ENCODE measurements at regions not wholly inside any gene's neighbourhood (a gene's known extent, or its start where the extent isn't known, plus 50 kb on each side); places are given as distances from the start of the nearest gene placed in this dataset.

DNA sequence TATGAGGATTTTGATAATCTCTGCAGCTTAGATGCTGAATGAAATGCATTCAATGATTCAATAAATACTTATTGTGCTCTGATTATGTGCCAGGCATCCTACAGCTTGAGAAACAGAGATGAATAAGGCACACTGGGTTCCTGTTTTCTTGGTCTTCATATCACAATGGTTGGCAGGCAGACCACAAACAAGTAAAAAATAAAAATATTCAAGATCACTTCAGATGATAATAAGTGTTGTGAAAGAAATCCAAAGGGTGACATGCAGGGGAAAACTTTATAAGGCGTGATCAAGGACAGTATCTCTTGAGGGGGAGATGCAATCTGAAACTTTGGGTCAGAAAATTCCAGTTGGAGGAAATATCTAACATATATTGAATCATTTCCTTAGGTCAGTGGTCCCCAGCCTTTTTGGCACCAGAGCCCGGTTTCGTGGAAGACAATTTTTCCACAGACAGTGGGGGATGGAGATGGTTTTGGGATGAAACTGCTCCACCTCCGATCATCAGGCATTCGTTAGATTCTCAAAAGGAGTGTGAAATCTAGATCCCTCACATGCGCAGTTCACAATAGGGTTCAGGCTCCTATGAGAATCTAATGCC lies 73.7 kb upstream of the RAP1B start:
- CTCF ChIA-PET: no interaction called here
- POLR2A ChIA-PET: interaction anchor here (1.7 to 2.8 kb wide), 3 partner anchors 57 to 76 kb away, joined by 4 to 81 read pairs (median 13); partner anchors contain the start of gene RAP1B

DNA sequence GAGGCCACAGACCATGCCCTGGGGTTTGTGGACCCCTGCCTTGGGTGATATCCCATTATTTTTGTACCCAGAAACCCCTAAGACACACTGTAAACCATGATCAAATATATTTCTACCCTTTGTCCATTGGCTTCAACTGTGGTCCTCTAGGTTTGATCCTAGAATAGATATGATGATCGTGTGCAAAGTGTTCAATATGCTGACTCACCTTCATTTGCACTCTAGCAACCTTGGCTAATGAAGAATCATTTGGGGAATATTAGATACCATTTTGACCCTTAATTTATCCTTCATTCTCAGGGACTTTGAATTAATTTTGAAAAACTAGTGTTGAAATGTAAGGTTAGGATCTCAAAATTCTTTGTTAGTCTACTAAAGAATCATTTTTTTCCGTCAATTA lies 73.1 kb upstream of the RAP1B start:
- peaks cover 16% of the 10 kb centered on the region for H3K4me1 ChIP-seq (ENCODE audit: insufficient read depth, low read length)
- TF ChIP-seq, protein P1, sequence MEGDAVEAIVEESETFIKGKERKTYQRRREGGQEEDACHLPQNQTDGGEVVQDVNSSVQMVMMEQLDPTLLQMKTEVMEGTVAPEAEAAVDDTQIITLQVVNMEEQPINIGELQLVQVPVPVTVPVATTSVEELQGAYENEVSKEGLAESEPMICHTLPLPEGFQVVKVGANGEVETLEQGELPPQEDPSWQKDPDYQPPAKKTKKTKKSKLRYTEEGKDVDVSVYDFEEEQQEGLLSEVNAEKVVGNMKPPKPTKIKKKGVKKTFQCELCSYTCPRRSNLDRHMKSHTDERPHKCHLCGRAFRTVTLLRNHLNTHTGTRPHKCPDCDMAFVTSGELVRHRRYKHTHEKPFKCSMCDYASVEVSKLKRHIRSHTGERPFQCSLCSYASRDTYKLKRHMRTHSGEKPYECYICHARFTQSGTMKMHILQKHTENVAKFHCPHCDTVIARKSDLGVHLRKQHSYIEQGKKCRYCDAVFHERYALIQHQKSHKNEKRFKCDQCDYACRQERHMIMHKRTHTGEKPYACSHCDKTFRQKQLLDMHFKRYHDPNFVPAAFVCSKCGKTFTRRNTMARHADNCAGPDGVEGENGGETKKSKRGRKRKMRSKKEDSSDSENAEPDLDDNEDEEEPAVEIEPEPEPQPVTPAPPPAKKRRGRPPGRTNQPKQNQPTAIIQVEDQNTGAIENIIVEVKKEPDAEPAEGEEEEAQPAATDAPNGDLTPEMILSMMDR (IDR thresholded peaks at IDR 0.05): no peak
- Mint-ChIP-seq H3K4me3 (no peak overlapping the region), H3K27me3 (no peaks in the 10 kb centered on the region), H3K36me3 (ENCODE audit: low read depth) (peaks cover 7% of the 10 kb centered on the region), H3K9me3 (peaks cover 7% of the 10 kb centered on the region), H3K27ac (peak overlapping the region; percentile 76), H3K4me1 (ENCODE audit: low read depth) (peaks cover 68% of the 10 kb centered on the region)
- no peak overlapping the region for H3K4me3 ChIP-seq (ENCODE audit: low read length)
- ATAC-seq (ENCODE audit: poor library complexity) (no peak), DNase-seq (no peak)
- H3K27me3 ChIP-seq (ENCODE audit: control insufficient read depth in 1 of 2, insufficient read depth in 2 of 2, low read length in 2 of 2): no peaks in the 10 kb centered on the region
- H3K27ac ChIP-seq (ENCODE audit: low read depth in 1 of 2, low read length in 2 of 2): no peak overlapping the region
- ChIA-PET POLR2A (interaction anchor here (1.6 to 2.8 kb wide), 6 partner anchors 54 to 270 kb away, joined by 4 to 81 read pairs (median 10); partner anchors contain the start of genes MDM2 and RAP1B), CTCF (no interaction called here)
- no peaks in the 10 kb centered on the region for H3K36me3 ChIP-seq (ENCODE audit: insufficient read depth, low read length)
- intact Hi-C loops (cut with DNase I, micrococcal nuclease): loop anchor here in 1 of 2 experiments (5.0 kb wide), 1 partner anchor 55 kb away; no protein-coding TSS in a partner anchor
- peaks cover 7 to 8% of the 10 kb centered on the region in 2 experiments for H3K9me3 ChIP-seq (ENCODE audit: control insufficient read depth in 1 of 2, insufficient read depth in 1 of 2, low read length in 2 of 2)

More for the DNA sequence above, 73.7 kb upstream of the RAP1B start:
- Mint-ChIP-seq H3K9me3 (peaks cover 7% of the 10 kb centered on the region), H3K4me1 (ENCODE audit: low read depth) (peaks cover 63% of the 10 kb centered on the region), H3K36me3 (ENCODE audit: low read depth) (peaks cover 7% of the 10 kb centered on the region), H3K4me3 (peak overlapping the region; percentile 14), H3K27ac (peak overlapping the region; percentile 76), H3K27me3 (no peaks in the 10 kb centered on the region)
- TF ChIP-seq, protein P1 (IDR thresholded peaks at IDR 0.05): no peak
- DNase-seq (peak in 1 of 14 experiments; percentile 26), ATAC-seq (ENCODE audit: poor library complexity) (no peak)
- Histone ChIP-seq H3K4me3 (ENCODE audit: low read length) (no peak overlapping the region), H3K9me3 (ENCODE audit: control insufficient read depth in 1 of 2, insufficient read depth in 1 of 2, low read length in 2 of 2) (peaks cover 7 to 8% of the 10 kb centered on the region in 2 experiments), H3K36me3 (ENCODE audit: insufficient read depth, low read length) (no peaks in the 10 kb centered on the region), H3K27me3 (ENCODE audit: control insufficient read depth in 1 of 2, insufficient read depth in 2 of 2, low read length in 2 of 2) (no peaks in the 10 kb centered on the region), H3K27ac (ENCODE audit: low read depth in 1 of 2, low read length in 2 of 2) (no peak overlapping the region), H3K4me1 (ENCODE audit: insufficient read depth, low read length) (peaks cover 16% of the 10 kb centered on the region)
- intact Hi-C loops (cut with DNase I, micrococcal nuclease): loop anchor here in 1 of 2 experiments (5.0 kb wide), 1 partner anchor 55 kb away; no protein-coding TSS in a partner anchor

DNA sequence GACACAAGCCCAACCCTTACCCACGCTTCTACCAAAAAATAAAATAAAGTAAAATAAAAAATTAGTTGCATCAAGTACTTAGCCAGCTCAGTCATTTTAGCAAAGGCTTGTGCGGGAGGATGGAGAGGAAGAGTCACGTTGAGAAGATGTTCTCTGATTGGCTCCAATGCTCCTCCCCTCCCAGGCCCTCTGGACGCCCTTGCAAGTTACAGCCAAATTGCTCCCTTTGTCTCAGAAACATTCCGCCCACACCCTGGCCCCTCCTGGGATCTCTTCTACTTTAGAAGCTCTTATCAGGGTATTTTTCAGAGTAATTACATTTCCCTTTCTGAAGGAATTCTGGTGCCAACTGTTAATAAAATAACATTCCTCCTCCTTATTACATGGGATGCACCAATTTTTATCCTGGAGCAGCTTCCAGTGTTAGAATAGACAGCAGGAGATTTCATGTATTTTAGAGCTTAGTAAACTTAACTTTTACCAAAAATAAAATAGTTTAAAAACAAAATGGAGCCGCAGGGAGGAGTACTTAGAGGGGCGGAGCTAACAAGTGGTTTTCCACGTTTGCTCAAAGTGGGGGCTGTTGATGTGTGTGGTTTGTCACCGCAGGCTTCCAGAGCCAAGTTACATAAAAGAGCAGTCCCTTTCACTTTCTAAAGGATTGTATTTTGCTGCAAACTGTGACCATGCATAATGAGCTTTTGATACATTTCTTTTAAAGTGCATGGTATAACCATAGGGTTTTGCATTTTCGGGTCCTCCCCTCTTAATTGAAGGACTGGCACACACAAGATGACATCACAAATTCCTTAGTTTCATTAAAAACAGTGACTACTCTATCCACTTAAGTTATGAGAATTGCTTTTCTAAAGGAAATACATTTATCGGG lies 71.7 kb upstream of the RAP1B start:
- Histone ChIP-seq H3K9me3 (ENCODE audit: control insufficient read depth in 1 of 2, insufficient read depth in 1 of 2, low read length in 2 of 2) (peaks cover 5 to 7% of the 10 kb centered on the region in 2 experiments), H3K4me3 (ENCODE audit: low read length) (peak overlapping the region; percentile 5), H3K27ac (ENCODE audit: low read depth in 1 of 2, low read length in 2 of 2) (no peak overlapping the region), H3K27me3 (ENCODE audit: control insufficient read depth in 1 of 2, insufficient read depth in 2 of 2, low read length in 2 of 2) (no peaks in the 10 kb centered on the region), H3K4me1 (ENCODE audit: insufficient read depth, low read length) (peaks cover 16% of the 10 kb centered on the region), H3K36me3 (ENCODE audit: insufficient read depth, low read length) (no peaks in the 10 kb centered on the region)
- intact Hi-C loops (cut with DNase I, micrococcal nuclease): loop anchor here in 1 of 2 experiments (2.0 to 5.0 kb wide), 2 partner anchors 53 to 74 kb away; no protein-coding TSS in a partner anchor
- TF ChIP-seq, protein P1 (IDR thresholded peaks at IDR 0.05): no peak
- ATAC-seq (ENCODE audit: poor library complexity) (peak; percentile 94), DNase-seq (peak; percentile 20 to 91 (median 42))
- Mint-ChIP-seq H3K4me1 (ENCODE audit: low read depth) (peaks cover 65% of the 10 kb centered on the region), H3K27me3 (no peaks in the 10 kb centered on the region), H3K9me3 (peaks cover 7% of the 10 kb centered on the region), H3K4me3 (peak overlapping the region; percentile 49), H3K27ac (peak overlapping the region; percentile 80), H3K36me3 (ENCODE audit: low read depth) (peaks cover 7% of the 10 kb centered on the region)
- ChIA-PET CTCF (no interaction called here), POLR2A (interaction anchor here (0.7 to 2.8 kb wide), 35 partner anchors 8 to 1270 kb away, joined by 3 to 81 read pairs (median 5); partner anchors contain the start of genes CAND1, MDM1, MDM2 and RAP1B)

Measured in CD4-positive, alpha-beta T cell (primary cell).